Mammary epithelial cell (primary cell): ENCODE measurements at regions not wholly inside any gene's neighbourhood (a gene's known extent, or its start where the extent isn't known, plus 50 kb on each side); places are given as distances from the start of the nearest gene placed in this dataset.

ENCODE experiments used
- CTCF ChIP-seq, 2 donors: IDR thresholded peaks in 1 of 2; conservative IDR thresholded peaks in 1 of 2; 2 replicates each; pipeline ENCODE4 v1.5.1; 2011 to 2012; ENCODE audit warnings: inconsistent platforms in 2 of 2, low read length in 2 of 2, mild to moderate bottlenecking in 2 of 2, control low read depth in 1 of 2, low read depth in 1 of 2; ENCODE audit not compliant: insufficient read depth in 1 of 2; ENCODE audit errors: extremely low read depth in 1 of 2
- EZH2 ChIP-seq: IDR thresholded peaks from 2 replicates; pipeline ENCODE4 v1.6.1; 2012; ENCODE audit warnings: low read length, inconsistent platforms, borderline replicate concordance

GRCh38 chr22:49236541-49237075 lies 591.1 kb downstream of the BRD1 start:
- TF ChIP-seq EZH2 (no peak), CTCF (conservative IDR thresholded peaks at IDR 0.05 in 1 of 2, IDR thresholded peaks at IDR 0.05 in 1 of 2; ENCODE audit: extremely low read depth in 1 of 2, insufficient read depth in 1 of 2, low read depth in 1 of 2, low read length in 2 of 2) (no peak)
